ENCODE measurements at regions not wholly inside any gene's neighbourhood (a gene's known extent, or its start where the extent isn't known, plus 50 kb on each side); places are given as distances from the start of the nearest gene placed in this dataset.
A peak's percentile ranks its signal among the peaks of the same experiment; 100 is the strongest.

DNA sequence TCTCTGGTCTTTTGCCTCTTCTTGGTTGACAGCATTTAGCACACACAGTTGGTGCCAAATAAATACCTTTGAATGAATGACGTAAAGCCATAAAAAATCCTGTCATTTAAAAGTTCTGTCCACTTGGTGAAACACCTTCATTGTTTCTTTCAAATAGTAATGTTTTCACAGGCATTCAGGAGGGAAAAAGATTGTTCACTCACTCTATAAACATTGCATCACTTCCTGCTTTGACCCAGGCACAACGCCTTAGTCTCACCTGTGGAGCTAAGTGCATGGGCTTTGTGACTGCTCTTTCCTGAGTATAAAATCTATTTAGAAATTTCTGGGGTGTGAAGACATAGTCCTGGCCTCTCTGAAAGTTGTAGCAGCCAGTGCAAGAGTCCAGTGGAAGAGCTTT is 88.9 kb upstream of the CXCL14 start:
- H3K79me1 ChIP-seq (ENCODE audit: low read length) = no peaks in the 10 kb centered on the region
- no peaks in the 10 kb centered on the region for H3K79me2 ChIP-seq (ENCODE audit: control insufficient read depth, insufficient read depth, low read length)
- H3K4me3 ChIP-seq (ENCODE audit: low read length) = no peak overlapping the region
- no peak overlapping the region for H4K5ac ChIP-seq (ENCODE audit: low read length)
- WGBS (ENCODE audit: extremely low coverage, insufficient coverage, low lambda C conversion rate) = no CpG with 5 or more reads among the region's 2 CpGs
- H3K4ac ChIP-seq (ENCODE audit: low read depth, low read length) = no peak overlapping the region
- H3K18ac ChIP-seq (ENCODE audit: low read length) = no peak overlapping the region
- H3K23ac ChIP-seq (ENCODE audit: low read length) = no peak overlapping the region
- no peak overlapping the region for H3K9ac ChIP-seq (ENCODE audit: low read length)
- H3K4me1 ChIP-seq (ENCODE audit: control insufficient read depth, low read depth, low read length) = no peaks in the 10 kb centered on the region
- H3K4me2 ChIP-seq (ENCODE audit: low read length) = no peak overlapping the region
- H3K36me3 ChIP-seq (ENCODE audit: control insufficient read depth, insufficient read depth, low read length) = no peaks in the 10 kb centered on the region
- H2AK5ac ChIP-seq (ENCODE audit: low read length) = no peak overlapping the region
- no peak overlapping the region for H3K56ac ChIP-seq (ENCODE audit: low read length)
- H2BK15ac ChIP-seq (replicated peaks; ENCODE audit: low read depth) = no peak overlapping the region
- no peak overlapping the region for H4K8ac ChIP-seq (ENCODE audit: low read depth, low read length)
- H3K27me3 ChIP-seq (ENCODE audit: insufficient read depth, low read length, poor library complexity) = no peaks in the 10 kb centered on the region
- no peak overlapping the region for H3K27ac ChIP-seq (ENCODE audit: low read depth, low read length)
- DNase-seq = no peak
- no peak overlapping the region for H2BK5ac ChIP-seq (ENCODE audit: low read length)
- H2BK120ac ChIP-seq (ENCODE audit: low read depth, low read length) = no peak overlapping the region

DNA sequence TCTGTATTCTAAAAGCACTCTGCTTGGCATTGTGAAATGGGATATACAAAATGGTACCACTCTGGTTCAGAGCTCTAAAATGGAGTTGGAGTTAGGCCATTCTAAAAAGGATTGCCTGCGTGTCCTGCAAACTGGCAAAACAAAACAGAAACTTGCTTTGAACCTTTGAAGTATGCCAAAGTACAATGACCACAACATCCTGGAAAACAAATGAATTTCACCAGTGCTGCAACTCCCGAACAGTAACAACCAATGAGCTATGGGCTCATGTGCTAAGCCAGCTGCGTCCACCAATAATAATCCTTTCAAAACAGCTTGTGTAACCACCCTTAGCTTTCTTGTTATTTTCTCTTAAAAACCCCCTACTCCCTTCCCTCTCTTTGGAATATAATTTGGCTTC is 88.4 kb upstream of the CXCL14 start:
- Histone ChIP-seq H2AK5ac (ENCODE audit: low read length) (no peak overlapping the region), H4K5ac (ENCODE audit: low read length) (no peak overlapping the region), H3K9ac (ENCODE audit: low read length) (no peak overlapping the region), H4K8ac (ENCODE audit: low read depth, low read length) (no peak overlapping the region), H2BK5ac (ENCODE audit: low read length) (no peak overlapping the region), H3K4me3 (ENCODE audit: low read length) (no peak overlapping the region), H3K79me1 (ENCODE audit: low read length) (no peaks in the 10 kb centered on the region), H3K18ac (ENCODE audit: low read length) (no peak overlapping the region), H3K23ac (ENCODE audit: low read length) (no peak overlapping the region), H3K27ac (ENCODE audit: low read depth, low read length) (no peak overlapping the region), H3K4me2 (ENCODE audit: low read length) (no peak overlapping the region), H2BK120ac (ENCODE audit: low read depth, low read length) (no peak overlapping the region), H3K56ac (ENCODE audit: low read length) (no peak overlapping the region), H3K79me2 (ENCODE audit: control insufficient read depth, insufficient read depth, low read length) (no peaks in the 10 kb centered on the region), H3K27me3 (ENCODE audit: insufficient read depth, low read length, poor library complexity) (no peaks in the 10 kb centered on the region), H3K4ac (ENCODE audit: low read depth, low read length) (no peak overlapping the region), H2BK15ac (replicated peaks; ENCODE audit: low read depth) (no peak overlapping the region), H3K4me1 (ENCODE audit: control insufficient read depth, low read depth, low read length) (no peaks in the 10 kb centered on the region), H3K36me3 (ENCODE audit: control insufficient read depth, insufficient read depth, low read length) (no peaks in the 10 kb centered on the region)
- WGBS (ENCODE audit: extremely low coverage, insufficient coverage, low lambda C conversion rate) = no CpG with 5 or more reads among the region's 3 CpGs
- no peak for DNase-seq

GRCh38 chr5:135662683-135663082 is 83.9 kb upstream of the CXCL14 start:
- no peak overlapping the region for H3K4ac ChIP-seq (ENCODE audit: low read depth, low read length)
- no peak overlapping the region for H3K9ac ChIP-seq (ENCODE audit: low read length)
- no peaks in the 10 kb centered on the region for H3K79me2 ChIP-seq (ENCODE audit: control insufficient read depth, insufficient read depth, low read length)
- no peaks in the 10 kb centered on the region for H3K36me3 ChIP-seq (ENCODE audit: control insufficient read depth, insufficient read depth, low read length)
- no peak overlapping the region for H2AK5ac ChIP-seq (ENCODE audit: low read length)
- H4K8ac ChIP-seq (ENCODE audit: low read depth, low read length) = no peak overlapping the region
- H3K4me3 ChIP-seq (ENCODE audit: low read length) = no peak overlapping the region
- no peak overlapping the region for H3K23ac ChIP-seq (ENCODE audit: low read length)
- no CpG with 5 or more reads among the region's 3 CpGs for WGBS (ENCODE audit: extremely low coverage, insufficient coverage, low lambda C conversion rate)
- H3K56ac ChIP-seq (ENCODE audit: low read length) = no peak overlapping the region
- H3K18ac ChIP-seq (ENCODE audit: low read length) = no peak overlapping the region
- H3K27ac ChIP-seq (ENCODE audit: low read depth, low read length) = no peak overlapping the region
- no peaks in the 10 kb centered on the region for H3K27me3 ChIP-seq (ENCODE audit: insufficient read depth, low read length, poor library complexity)
- H2BK5ac ChIP-seq (ENCODE audit: low read length) = no peak overlapping the region
- H2BK15ac ChIP-seq (replicated peaks; ENCODE audit: low read depth) = no peak overlapping the region
- H2BK120ac ChIP-seq (ENCODE audit: low read depth, low read length) = no peak overlapping the region
- H3K4me2 ChIP-seq (ENCODE audit: low read length) = no peak overlapping the region
- H3K79me1 ChIP-seq (ENCODE audit: low read length) = no peaks in the 10 kb centered on the region
- DNase-seq = peak; percentile 28
- no peak overlapping the region for H4K5ac ChIP-seq (ENCODE audit: low read length)
- H3K4me1 ChIP-seq (ENCODE audit: control insufficient read depth, low read depth, low read length) = no peaks in the 10 kb centered on the region

DNA sequence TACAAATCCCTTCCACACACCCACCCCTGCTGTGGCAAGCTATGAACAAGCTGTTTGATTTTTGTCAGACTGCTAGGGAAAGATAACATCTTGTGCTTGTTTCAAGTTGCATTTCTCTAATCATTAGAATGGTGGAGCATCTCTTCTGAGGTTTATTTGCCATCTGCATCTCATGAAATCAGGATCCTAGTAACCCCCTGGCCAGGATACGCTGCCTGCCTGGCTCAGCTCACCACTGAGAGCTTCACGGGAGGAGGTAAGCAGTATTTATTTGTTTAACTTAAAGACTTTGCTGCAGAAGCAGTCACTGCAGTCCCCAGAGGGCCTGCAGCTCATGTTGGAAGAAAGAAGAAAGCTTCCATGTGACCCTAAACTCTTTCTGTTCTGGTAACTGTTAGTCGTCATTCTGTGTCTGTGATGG is 83.3 kb upstream of the CXCL14 start:
- Histone ChIP-seq H2BK120ac (ENCODE audit: low read depth, low read length) (no peak overlapping the region), H3K79me2 (ENCODE audit: control insufficient read depth, insufficient read depth, low read length) (no peaks in the 10 kb centered on the region), H3K4ac (ENCODE audit: low read depth, low read length) (no peak overlapping the region), H3K56ac (ENCODE audit: low read length) (no peak overlapping the region), H2BK15ac (replicated peaks; ENCODE audit: low read depth) (no peak overlapping the region), H2AK5ac (ENCODE audit: low read length) (no peak overlapping the region), H3K4me2 (ENCODE audit: low read length) (no peak overlapping the region), H3K4me1 (ENCODE audit: control insufficient read depth, low read depth, low read length) (no peaks in the 10 kb centered on the region), H3K36me3 (ENCODE audit: control insufficient read depth, insufficient read depth, low read length) (no peaks in the 10 kb centered on the region), H2BK5ac (ENCODE audit: low read length) (no peak overlapping the region), H3K9ac (ENCODE audit: low read length) (no peak overlapping the region), H4K5ac (ENCODE audit: low read length) (no peak overlapping the region), H3K23ac (ENCODE audit: low read length) (no peak overlapping the region), H3K27ac (ENCODE audit: low read depth, low read length) (no peak overlapping the region), H4K8ac (ENCODE audit: low read depth, low read length) (no peak overlapping the region), H3K79me1 (ENCODE audit: low read length) (no peaks in the 10 kb centered on the region), H3K4me3 (ENCODE audit: low read length) (no peak overlapping the region), H3K27me3 (ENCODE audit: insufficient read depth, low read length, poor library complexity) (no peaks in the 10 kb centered on the region), H3K18ac (ENCODE audit: low read length) (no peak overlapping the region)
- no peak for DNase-seq
- WGBS (ENCODE audit: extremely low coverage, insufficient coverage, low lambda C conversion rate) = no CpG with 5 or more reads among the region's 3 CpGs

- no peak overlapping the region for H4K8ac ChIP-seq (ENCODE audit: low read depth, low read length)
- H3K18ac ChIP-seq (ENCODE audit: low read length) = no peak overlapping the region
- no peak overlapping the region for H2BK5ac ChIP-seq (ENCODE audit: low read length)
- H3K27me3 ChIP-seq (ENCODE audit: insufficient read depth, low read length, poor library complexity) = no peaks in the 10 kb centered on the region
- H3K79me1 ChIP-seq (ENCODE audit: low read length) = no peaks in the 10 kb centered on the region
- no peaks in the 10 kb centered on the region for H3K36me3 ChIP-seq (ENCODE audit: control insufficient read depth, insufficient read depth, low read length)
- no peak overlapping the region for H3K4ac ChIP-seq (ENCODE audit: low read depth, low read length)
- no peaks in the 10 kb centered on the region for H3K79me2 ChIP-seq (ENCODE audit: control insufficient read depth, insufficient read depth, low read length)
- H2BK120ac ChIP-seq (ENCODE audit: low read depth, low read length) = no peak overlapping the region
- no peak overlapping the region for H3K56ac ChIP-seq (ENCODE audit: low read length)
- H3K27ac ChIP-seq (ENCODE audit: low read depth, low read length) = no peak overlapping the region
- no peak for DNase-seq
- H3K9ac ChIP-seq (ENCODE audit: low read length) = no peak overlapping the region
- H2BK15ac ChIP-seq (replicated peaks; ENCODE audit: low read depth) = no peak overlapping the region
- H3K4me1 ChIP-seq (ENCODE audit: control insufficient read depth, low read depth, low read length) = no peaks in the 10 kb centered on the region
- H2AK5ac ChIP-seq (ENCODE audit: low read length) = no peak overlapping the region
- no peak overlapping the region for H3K4me2 ChIP-seq (ENCODE audit: low read length)
- peak overlapping the region; percentile 66 for H3K23ac ChIP-seq (ENCODE audit: low read length)
- WGBS (ENCODE audit: extremely low coverage, insufficient coverage, low lambda C conversion rate) = no CpG with 5 or more reads among the region's 3 CpGs
- no peak overlapping the region for H3K4me3 ChIP-seq (ENCODE audit: low read length)
- H4K5ac ChIP-seq (ENCODE audit: low read length) = no peak overlapping the region
These were observed 82.2 kb upstream of the CXCL14 start for GRCh38 chr5:135660826-135661575.
